Bronchial epithelial cell (primary cell): ENCODE measurements at regions not wholly inside any gene's neighbourhood (a gene's known extent, or its start where the extent isn't known, plus 50 kb on each side); places are given as distances from the start of the nearest gene placed in this dataset.

Experiments
- DNase-seq: peaks from one replicate; pipeline ENCODE4 v3.0.0-alpha.2; 2010; ENCODE audit warnings: low read depth
- FAIRE-seq: peaks from 2 replicates; lab custom pipeline; 2011; peaks lifted over from hg19 to GRCh38; lab: Jason Lieb, UNC
- H3K27me3 ChIP-seq: 2 replicates; pipeline ENCODE4 v1.5.1; 2011; ENCODE audit warnings: low read length; ENCODE audit not compliant: control insufficient read depth, insufficient read depth
- H3K36me3 ChIP-seq: 2 replicates; pipeline ENCODE4 v1.5.1; 2011; ENCODE audit warnings: low read length; ENCODE audit not compliant: control insufficient read depth, insufficient read depth
- H3K4me3 ChIP-seq: 2 replicates; pipeline ENCODE4 v1.5.1; 2011; ENCODE audit warnings: mild to moderate bottlenecking, low read depth, low read length, control low read depth
- TF ChIP-seq, protein P1 (sequence below): IDR thresholded peaks from 2 replicates; pipeline ENCODE4 v1.5.1; 2011; ENCODE audit warnings: mild to moderate bottlenecking, moderate library complexity, low read length, control low read depth, inconsistent platforms; ENCODE audit not compliant: insufficient read depth, severe bottlenecking

DNA sequence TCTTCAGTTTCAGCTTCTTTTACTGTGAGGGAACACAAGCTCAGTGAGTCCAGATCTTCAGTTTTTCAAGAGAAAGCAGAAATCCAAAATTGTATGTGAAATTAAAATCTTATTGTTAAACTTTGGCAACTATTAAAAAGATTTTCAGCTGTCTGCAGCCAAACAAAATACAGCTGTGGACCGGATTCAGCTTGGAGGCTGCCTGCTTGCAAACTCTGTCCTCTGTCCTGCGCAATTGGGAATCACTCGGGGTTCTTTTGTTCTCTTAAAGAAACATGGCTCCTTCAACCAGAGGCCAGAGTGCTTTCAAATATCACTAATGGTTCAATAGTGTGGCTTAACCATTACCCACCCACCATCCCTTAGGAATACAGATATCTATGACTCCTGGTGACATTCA lies 201.2 kb downstream of the CHIC2 start:
- no peaks in the 10 kb centered on the region for H3K36me3 ChIP-seq
- H3K4me3 ChIP-seq, result no peak overlapping the region
- no peaks in the 10 kb centered on the region for H3K27me3 ChIP-seq
- FAIRE-seq, result no peak
- no peak for DNase-seq
- TF ChIP-seq, protein P1, sequence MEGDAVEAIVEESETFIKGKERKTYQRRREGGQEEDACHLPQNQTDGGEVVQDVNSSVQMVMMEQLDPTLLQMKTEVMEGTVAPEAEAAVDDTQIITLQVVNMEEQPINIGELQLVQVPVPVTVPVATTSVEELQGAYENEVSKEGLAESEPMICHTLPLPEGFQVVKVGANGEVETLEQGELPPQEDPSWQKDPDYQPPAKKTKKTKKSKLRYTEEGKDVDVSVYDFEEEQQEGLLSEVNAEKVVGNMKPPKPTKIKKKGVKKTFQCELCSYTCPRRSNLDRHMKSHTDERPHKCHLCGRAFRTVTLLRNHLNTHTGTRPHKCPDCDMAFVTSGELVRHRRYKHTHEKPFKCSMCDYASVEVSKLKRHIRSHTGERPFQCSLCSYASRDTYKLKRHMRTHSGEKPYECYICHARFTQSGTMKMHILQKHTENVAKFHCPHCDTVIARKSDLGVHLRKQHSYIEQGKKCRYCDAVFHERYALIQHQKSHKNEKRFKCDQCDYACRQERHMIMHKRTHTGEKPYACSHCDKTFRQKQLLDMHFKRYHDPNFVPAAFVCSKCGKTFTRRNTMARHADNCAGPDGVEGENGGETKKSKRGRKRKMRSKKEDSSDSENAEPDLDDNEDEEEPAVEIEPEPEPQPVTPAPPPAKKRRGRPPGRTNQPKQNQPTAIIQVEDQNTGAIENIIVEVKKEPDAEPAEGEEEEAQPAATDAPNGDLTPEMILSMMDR, result no peak

DNA sequence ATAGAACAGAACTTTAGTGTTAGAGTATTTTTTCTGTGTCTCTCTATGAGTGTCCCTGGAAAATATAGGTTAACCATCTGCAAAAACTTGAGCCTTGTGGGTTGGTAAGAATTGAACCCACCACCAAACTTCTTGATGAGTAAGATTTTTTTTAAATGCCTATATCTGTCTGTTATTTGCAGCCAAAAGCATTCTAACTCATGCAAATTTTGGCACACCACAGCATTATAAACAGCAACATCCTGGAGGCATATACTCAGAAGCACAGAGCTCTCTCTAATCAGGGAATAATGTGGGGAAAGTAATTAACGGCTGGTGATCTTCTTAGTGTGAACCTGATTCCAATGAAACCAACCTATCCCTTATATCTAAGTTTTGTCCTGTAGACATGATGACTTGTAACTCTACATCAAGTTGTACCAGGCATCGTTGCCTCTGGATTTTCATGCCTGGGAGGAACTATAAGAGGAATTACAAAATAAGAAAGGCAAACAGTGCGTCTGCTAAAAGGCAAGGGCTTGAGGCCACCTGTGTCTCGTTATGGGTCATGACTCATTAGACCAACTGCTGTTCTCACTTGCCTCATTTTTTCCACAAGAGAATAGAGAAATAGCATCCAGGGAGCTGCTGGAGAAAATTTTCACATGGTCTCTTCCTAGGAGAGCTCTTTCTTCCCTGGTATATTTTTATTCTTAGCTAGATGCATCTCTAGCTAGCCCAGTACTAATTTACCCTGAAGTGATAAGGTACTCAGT lies 202.4 kb downstream of the CHIC2 start:
- FAIRE-seq, result no peak
- Histone ChIP-seq H3K27me3 (no peaks in the 10 kb centered on the region), H3K4me3 (no peak overlapping the region), H3K36me3 (no peaks in the 10 kb centered on the region)
- DNase-seq, result peak; percentile 56
- TF ChIP-seq, protein P1, result no peak

DNA sequence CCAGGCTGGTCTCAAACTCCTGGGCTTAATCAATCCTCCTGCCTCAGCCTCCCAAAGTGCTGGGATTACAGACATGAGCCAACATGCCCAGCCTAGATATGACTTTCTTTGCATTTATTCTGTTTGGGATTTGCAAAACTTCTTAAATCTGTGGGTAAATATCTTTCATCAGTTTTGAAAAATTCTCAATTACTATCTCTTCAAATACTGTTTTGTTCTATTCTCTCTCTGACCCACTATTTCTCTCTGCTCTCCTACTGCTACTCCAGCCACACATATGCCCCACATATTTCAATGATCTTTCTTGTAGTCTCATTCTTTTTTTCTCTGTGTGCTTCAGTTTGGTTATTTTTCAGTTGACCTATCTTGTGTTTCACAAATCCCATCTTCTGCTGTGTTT lies 205.1 kb downstream of the CHIC2 start:
- Histone ChIP-seq H3K27me3 (no peaks in the 10 kb centered on the region), H3K36me3 (no peaks in the 10 kb centered on the region), H3K4me3 (no peak overlapping the region)
- DNase-seq (no peak), FAIRE-seq (no peak)
- TF ChIP-seq, protein P1, result no peak

DNA sequence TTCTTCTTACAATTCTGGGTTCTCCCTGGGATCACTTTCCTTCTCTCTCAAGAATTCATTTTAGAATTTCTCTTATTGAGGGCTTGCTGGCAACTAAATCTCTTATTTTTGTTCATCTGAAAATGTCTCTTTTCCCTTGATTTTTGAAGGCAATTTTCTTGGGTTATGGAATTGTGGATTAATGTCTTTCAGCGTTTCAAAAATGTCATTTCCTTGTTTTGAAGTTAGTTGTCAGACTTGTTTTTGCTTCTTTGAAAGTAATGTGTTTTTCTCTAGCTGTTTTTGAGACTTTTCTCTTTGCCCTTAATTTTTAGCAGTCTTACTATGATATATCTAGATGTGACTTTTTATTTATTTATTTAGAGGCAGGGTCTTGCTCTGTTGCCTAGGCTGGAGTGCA lies 205.7 kb downstream of the CHIC2 start:
- TF ChIP-seq, protein P1, result no peak
- Histone ChIP-seq H3K27me3 (no peaks in the 10 kb centered on the region), H3K4me3 (no peak overlapping the region), H3K36me3 (no peaks in the 10 kb centered on the region)
- FAIRE-seq (no peak), DNase-seq (no peak)

DNA sequence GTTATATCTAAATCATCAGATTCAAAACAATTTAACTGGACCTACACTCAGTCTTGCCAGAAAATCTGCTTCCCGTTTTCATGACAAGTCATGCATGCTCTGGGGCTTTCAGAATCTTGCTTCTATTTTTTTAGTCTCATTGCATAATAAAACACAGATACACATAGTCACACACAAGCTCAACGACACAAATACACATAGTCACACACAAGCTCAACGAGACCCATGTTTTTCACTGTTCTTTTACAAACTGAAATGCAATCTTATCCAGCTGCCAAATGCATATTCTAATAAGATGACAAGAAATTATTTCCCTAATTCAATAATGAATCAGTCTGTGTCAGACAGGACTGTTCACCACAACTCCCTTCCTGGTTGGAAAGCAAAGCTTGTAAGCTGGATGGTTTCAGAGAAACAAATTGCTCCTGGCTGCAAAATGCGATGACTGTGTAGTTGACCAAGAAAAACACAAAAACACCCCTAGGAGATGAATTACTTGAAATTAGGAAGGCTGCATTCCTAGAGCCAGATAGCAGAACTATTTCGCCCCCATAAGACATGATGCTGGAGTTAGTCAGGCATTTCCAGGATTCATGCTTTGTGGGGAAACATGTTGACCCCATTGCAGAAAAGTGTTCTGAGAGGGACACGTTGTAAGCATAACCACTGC lies 208.7 kb downstream of the CHIC2 start:
- Histone ChIP-seq H3K4me3 (no peak overlapping the region), H3K27me3 (no peaks in the 10 kb centered on the region), H3K36me3 (no peaks in the 10 kb centered on the region)
- TF ChIP-seq, protein P1, result no peak
- DNase-seq (peak; percentile 80), FAIRE-seq (peak; percentile 18)
